Hematopoietic multipotent progenitor cell (in vitro differentiated cells): ENCODE measurements at regions not wholly inside any gene's neighbourhood (a gene's known extent, or its start where the extent isn't known, plus 50 kb on each side); places are given as distances from the start of the nearest gene placed in this dataset.

ENCODE experiments used
- DNase-seq, 3 donors: peaks; one replicate each; pipeline ENCODE4 v3.0.0-alpha.2; 2011 to 2015; ENCODE audit warnings: low read depth in 2 of 3, low spot score in 2 of 3

DNA sequence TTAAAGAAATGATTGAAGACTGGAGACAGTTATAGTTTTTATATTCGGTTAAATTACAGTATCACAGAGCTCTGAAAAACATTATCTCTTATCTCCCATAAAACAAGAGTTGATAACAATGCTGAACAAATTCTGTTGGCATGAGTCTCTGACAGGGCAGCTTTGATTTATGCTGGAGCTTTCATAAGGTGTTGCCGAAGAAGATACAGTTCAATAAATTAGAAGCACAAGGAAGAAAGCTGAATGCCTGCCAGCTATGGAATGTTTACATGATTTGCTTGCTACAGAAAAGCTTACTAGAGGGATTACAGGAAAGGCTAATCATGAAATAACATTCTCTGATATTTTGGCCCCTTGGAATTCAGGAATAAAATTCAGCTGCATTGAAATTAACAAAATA is 431.9 kb upstream of the GJE1 start:
- DNase-seq, result no peak

DNA sequence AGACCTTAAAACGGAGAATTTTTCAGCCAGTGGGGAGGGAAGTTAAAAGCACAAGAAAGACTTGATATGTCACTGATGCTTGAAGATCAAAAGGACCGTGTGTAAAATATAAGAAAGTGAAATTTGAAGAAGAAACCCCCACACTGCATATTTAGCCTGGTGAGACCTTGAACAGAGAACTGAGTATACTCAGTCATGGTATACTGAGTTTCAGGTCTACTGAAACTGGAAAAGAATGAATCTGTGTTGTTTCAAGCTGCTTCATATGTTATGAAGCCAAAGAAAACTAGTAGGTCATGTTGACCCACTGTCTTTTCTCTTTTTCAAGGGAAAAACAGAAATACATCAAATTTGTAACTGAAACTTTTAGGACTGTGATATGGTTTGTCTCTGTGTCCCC is 443.8 kb upstream of the GJE1 start:
- no peak for DNase-seq

DNA sequence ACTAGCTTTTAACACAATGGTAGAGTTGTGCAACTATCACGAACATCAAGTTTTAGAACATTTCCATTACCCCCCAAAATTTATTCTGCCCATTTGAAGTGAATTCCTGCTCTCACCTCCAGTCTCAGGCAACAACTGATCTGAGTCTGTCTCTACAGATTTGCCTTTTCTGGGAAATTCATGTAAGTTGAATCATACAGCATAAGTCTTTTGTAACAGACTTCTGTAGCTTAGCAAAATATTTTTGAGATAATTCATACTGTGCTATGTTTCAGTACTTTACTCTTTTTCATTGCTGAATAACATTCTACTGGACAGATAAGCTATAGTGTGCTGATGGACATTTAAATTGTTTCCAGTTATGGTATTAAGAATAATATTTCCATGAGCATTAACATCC is 447.3 kb upstream of the GJE1 start:
- no peak for DNase-seq

DNA sequence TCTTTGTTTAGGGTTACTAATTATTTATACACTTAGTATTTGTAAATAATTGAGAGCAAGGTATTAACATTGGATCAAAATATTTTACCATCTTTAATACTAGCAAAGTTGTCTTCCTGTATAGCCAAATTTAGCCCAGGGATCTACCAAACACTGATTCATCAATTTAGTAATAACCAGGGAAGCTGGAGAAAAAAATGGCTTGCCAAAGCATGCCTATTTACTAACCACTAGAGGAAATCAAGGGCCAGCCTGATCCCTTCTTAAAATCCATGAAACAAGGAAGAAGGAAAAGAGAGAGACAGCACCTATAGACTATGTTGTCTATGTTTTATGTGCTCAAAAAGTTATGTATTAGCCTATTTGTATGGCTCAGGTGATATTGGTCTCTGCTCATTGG is 450.3 kb upstream of the GJE1 start:
- no peak for DNase-seq

DNA sequence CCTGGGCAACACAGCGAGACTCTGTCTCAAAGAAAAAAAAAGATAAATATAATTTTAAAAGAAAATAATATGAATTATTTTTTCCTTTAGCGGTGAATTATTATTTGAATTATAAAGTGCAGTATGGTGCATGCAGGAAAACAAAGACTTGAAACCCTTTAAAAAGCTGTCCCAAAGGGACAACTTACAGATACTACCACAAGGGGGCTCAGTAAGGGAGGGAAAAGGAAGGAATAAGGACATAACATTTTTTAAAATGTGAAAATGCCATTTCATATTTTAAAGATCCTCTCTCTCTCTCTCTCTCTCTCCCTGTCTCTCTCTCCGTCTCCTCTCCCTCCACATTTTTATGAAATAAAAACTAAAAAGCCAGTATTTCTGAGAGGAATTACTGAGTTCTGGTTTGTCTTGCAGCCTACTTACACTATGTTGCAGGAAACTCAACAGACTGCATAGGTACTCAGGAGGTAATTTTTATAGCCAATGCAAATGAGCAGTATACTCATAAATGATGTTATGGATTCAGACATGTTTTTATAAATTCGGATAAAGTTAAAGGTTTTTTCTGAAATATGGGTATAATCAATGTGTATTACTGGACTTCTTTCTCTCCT is 455.0 kb upstream of the GJE1 start:
- peak in 2 of 3 donors; percentile 1 to 23 for DNase-seq

DNA sequence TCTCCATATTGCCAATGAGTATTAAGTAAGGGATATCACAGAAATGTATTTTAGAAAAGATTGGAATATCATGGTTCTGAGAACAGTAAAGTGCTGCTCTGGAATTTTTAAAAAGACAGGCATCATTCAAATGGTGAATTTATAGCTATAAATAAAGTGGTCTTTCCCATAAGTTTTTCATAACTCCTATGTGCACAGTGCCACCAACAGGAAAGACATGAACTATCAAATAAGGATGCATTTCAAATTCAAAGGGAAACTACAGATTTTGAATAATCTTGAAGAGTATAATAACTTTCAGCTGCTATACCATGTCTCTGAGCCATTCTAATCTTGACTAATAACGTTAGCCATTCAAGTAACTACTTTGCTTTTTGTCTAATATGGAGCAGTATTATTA is 456.8 kb upstream of the GJE1 start:
- DNase-seq, result no peak

DNA sequence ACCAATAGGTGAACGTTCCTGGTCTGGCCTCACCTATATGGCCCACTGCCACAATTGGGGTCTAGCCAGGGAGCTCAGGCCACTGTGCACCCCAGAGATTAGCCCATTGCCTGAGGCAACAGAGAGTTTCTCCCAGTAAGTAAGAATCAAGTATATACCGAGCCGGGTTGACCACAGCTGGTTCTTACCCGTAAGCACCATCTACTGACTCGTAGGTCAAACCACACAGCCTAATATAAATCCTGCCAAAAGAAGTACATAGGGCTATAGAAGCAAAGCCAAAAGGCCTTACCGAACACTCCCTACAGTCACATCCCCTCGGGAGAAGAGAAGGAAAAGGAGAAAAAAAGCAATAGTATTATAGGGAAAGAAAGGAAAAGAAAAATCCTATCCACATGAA is 463.6 kb upstream of the GJE1 start:
- DNase-seq, result no peak

DNA sequence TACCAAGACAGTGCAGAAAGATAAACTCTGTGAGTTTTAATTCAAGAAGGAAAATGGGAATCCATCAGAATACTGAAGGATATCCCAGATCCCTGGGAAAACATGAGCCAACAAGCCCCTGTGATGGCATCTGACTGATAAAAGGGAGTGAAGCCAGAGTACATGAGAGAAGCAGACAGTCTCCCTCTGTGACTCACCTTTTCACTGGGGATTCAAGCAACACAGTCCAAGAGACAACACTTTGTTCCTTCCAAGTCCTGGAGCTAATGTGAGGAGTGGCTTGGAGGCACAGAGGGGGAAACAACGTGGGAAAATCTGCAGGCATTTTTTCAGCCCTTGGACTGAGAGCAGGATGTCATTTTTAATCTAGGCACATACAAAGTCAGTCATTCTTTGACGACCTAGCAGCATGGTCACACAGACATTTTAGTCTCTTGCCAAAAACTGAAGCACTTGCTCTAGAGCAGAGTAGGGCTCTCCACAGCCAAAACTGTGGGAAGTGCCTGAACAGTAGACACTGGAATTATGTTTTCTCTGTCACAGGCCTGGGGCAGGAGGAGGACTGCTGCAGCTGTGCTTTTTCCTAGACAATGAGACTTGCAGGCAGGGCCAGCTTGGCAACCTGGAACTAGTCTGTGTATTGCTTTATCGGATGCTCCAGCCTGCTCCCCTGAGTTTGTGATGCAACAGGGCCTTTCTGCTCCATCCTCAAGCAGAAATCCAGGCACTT is 465.0 kb upstream of the GJE1 start:
- DNase-seq, result no peak

DNA sequence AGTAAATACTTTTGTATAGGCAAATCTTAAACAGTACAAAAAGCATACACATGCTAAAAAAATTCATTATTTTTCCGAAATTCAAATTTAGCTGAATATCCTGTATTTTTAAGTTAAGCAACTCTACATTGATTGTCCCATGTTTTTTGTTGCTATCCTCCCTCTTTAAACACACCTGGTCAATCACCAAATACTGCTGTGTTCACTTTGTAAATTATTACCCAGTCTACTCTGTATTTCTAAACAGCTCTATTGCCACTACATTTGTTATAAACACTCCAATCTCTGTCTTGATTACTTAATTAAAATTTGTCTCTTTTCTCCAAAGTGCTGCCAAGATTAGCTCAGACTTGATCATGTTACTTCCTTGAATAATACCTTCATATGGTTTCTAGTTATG is 466.5 kb upstream of the GJE1 start:
- no peak for DNase-seq

DNA sequence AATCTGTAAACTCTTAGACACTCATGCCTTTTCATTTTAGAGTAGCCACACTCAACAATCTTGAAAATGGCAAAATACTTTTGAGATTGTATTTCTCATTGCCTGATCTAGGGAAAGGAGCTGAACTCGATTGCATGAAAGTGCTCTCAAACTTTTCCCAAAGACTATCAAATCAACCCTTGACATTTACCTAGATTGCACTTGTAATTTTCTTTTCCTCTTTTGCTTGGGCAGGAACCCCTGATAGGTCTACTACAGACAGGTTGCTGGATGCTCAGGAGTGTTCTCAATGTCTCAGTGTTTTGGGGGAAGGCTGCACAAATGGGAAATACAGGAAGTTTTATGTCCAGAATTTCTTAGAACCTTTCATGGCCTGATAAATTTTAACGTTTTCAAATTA is 468.0 kb upstream of the GJE1 start:
- no peak for DNase-seq

DNA sequence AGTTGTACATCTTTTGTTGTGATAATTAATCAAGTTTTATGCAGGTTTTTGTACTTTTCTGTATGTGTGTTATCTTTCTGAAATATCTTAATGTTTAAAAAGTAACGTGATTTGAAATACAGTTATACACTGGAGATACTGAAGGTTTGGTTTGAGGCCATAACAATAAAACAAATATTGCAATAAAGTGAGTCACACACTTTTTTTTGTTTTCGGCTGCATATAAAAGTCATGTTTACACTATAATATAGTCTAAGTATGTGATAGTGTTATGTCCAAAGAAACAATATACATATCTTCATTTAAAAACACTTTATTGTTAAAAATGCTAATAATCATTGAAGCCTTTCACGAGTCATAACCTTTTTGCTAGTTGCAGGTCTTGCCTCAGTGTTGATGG is 473.1 kb upstream of the GJE1 start:
- no peak for DNase-seq

DNA sequence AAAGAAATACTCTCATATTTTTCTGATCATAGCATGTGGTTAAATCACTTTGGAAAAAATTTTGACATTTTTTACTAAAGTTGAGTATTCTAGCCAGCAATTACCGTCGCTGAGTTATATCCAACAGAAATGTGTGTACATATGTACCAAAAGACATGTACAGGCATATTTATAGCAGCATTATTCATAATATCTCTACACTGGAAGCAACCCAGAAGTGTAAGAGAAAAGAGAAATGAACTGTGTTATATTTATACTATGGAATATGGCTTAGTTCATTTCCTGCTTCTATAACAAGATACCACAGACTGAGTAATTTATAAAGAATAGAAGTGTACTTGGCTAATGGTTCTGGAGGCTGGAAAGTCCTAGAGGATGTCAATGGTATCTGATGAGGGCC is 474.0 kb upstream of the GJE1 start:
- no peak for DNase-seq

DNA sequence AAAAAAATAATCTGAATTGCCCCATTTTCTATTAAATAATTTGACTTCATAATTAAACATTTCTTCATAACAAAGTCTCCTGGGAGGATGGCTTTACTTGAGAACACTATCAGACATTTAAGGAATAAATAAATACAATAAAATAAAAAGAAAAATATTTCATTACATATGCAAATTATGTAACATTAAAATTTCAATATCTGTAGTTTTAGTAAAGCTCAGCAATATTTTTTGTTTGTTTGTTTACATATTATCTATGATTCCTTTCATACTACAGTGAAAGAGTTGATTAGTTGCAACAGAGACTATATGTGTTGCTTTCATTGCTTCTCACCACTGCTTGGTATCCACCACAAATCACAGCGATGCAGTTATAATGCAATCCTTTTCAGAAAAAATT is 474.9 kb upstream of the GJE1 start:
- DNase-seq, result no peak

DNA sequence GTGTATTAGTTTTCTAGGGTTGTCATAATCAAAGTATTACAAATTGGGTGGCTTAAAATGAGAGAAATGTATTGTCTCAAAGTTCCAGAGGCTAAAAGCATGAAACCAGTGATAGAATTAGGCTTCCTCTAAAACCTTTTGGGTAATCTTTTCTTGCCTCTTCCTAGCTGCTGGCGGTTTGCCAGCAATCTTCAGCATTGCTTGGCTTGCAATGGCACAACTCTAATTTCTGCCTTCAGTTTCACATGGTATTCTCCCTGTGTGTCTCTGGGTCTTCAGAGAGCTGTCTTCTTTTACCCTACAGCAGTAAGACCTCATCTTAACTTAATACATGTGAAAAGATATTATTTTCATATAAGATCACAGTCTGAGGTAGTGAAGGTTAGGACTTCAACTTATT is 479.1 kb upstream of the GJE1 start:
- no peak for DNase-seq

DNA sequence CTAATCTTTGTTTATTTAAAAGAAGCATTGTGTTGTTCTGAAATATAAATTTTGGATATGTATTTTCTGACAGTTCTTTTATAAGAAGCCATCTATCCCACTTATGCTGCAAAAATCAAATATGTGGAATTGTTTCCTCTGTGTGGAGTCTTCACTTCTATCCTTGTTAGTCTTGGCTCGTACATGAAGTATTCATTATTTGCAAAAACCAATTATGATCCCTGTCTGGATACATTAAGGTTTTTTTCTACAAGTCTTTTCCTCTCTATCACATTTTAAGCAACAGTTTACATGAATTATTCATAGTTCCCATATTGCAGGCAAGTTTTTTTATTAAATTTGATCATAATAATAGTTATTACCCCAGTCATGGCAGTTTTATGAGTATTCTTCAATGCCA is 490.8 kb upstream of the GJE1 start:
- DNase-seq, result no peak

DNA sequence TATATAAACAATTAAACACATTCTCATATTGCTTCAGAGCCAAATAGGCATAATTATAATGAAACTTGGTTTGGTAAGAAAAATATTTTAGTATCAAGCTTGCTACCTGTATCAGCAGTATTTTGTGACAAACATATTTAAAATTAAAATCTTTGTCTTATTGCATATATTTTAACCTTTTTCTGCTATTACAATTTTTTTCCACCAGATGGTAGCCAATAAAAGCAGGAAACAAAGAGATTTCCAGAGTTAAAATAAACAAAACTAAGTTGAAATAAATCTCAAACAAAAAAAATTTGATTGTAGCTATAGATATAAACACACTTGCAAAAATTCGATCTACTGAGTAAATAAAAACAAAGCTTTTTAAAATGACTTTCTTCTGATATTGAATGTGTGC is 491.3 kb upstream of the GJE1 start:
- no peak for DNase-seq

DNA sequence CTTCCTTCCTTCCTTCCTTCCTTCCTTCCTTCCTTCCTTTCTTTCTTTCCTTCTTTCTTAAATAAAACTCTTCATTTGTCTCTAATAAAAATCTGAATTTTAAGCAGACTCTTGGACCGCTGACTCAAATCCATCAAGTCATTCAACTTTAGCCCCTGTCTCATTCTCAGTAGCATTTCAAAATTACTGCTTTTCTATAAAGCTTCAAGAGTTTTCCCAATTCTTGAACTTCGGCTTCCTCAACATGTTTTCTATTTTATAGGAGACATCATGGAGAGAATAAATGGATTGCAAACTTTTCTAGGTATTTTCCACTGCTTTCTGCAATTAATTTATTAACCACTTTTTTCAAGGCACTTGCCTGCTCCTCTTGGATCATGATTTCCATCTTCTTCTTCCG is 497.1 kb upstream of the GJE1 start:
- DNase-seq, result no peak

DNA sequence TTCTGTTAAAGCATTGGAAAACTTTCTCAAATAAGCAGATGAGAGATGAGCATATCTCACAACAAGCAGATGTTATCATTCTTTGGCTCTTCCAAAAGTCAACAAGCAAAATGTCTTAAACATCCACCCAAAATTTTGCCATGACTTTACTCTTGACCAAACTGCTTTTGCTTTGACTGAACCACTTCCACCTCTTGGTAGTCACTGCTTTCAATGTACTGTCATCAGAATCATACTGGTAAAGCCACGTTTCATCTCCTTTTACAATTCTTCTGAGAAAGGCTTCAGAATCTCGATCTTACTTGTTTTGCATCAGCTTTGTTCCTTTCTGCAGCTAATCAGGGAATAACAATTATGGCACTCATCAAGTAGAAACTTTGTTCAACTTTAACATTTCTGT is 498.5 kb upstream of the GJE1 start:
- DNase-seq, result no peak

DNA sequence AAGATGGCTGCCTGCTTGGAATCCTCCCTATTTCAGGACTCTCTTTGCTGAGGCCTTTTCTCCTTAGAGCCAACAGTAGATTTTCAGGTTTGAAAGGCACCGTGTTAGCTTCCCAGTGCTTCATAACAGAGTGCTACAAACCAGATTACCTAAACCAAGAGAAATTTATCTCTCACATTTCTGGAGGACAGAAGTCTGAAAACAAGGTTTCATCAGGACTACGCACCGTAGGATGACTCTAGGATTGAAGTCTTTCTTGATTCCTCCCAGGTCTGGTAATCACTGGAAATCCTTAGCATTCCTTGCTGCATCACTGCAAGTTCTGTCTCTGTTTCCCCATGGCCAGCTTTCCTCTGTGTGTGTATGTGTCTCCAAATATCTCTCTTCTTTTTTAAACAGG is 508.4 kb upstream of the GJE1 start:
- no peak for DNase-seq

DNA sequence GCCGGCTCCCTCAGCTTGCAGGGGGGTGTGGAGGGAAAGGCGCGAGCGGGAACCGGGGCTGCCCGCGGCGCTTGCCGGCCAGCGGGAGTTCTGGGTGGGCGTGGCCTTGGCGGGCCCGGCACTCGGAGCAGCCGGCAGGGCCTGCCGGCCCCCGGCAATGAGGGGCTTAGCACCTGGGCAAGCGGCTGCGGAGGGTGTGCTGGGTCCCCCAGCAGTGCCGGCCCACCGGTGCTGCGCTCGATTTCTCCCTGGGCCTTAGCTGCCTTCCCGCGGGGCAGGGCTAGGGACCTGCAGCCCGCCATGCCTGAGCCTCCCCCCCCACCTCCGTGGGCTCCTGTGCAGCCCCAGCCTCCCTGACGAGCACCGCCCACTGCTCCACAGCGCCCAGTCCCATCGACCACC is 514.5 kb upstream of the GJE1 start:
- DNase-seq, result no peak

DNA sequence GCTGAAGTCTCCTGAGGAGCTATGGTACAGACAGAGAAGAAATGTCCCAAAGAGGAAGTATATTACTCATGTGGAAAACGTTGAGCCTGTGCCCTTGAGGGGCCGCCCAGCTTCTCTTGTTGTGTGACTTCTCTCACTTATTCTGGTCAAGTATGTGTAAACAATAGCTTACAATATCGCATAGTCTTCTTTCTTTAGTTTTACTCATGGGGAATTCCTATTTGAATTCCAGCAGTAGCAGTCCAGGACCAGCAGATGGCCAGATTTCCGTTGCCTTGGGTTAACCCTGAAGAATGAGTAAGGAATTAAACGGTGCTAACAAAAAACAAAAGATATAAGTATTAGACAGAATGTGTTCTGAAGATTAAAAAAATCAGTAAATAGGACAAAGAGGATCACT is 522.0 kb upstream of the GJE1 start:
- DNase-seq, result no peak

DNA sequence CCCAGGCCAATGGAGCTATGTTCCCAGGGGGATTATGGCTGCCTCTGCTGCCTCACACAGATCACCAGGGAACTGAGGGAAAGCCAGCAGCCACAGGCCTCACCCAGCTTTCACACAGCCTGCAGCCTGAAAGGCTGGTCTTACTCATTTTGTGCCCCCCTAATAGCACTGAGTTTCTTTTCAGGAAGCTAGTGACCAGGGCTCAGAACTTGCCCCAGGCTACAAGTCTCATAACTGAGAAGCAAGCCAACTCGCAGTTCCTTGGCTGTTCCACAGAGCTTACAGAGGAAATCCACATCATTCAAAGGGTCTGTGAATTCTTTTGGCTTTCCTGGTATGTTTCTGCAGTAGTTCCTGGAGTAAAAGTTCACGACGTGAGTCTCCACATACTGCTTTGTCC is 524.8 kb upstream of the GJE1 start:
- DNase-seq, result no peak

DNA sequence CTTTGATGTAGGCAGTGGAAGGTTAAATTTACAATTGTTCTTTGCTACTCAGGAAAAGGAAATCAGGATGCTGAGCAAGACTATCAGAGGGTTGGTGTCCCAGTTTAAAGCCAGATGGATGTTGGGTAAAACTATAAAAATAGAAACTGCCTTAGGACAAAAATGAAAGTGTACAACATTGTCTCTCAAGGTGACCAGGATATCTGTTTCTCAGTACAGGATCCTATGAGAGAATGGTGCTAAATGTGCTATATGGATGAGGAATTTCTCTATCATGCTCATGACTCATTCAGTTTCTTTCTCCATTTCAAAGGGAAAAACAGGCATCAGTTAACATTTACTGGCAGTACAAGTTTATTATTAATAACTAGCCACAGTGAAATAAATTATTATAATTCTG is 534.2 kb upstream of the GJE1 start:
- DNase-seq, result no peak
